Muscle layer of duodenum (tissue), 2 donors: ENCODE measurements at regions not wholly inside any gene's neighbourhood (a gene's known extent, or its start where the extent isn't known, plus 50 kb on each side); places are given as distances from the start of the nearest gene placed in this dataset.

Experiments
- H3K27ac ChIP-seq: one replicate; pipeline ENCODE4 v1.7.0; 2013; ENCODE audit warnings: mild to moderate bottlenecking, low read length
- H3K27me3 ChIP-seq: one replicate; pipeline ENCODE4 v1.7.0; 2013; ENCODE audit warnings: low read depth, mild to moderate bottlenecking, control low read depth, low read length
- H3K36me3 ChIP-seq, 2 donors: one replicate each; pipeline ENCODE4 v1.7.0; 2013; ENCODE audit warnings: low read length in 2 of 2, control low read depth in 1 of 2, mild to moderate bottlenecking in 1 of 2; ENCODE audit not compliant: insufficient read depth in 2 of 2, control insufficient read depth in 1 of 2
- H3K4me1 ChIP-seq, 2 donors: one replicate each; pipeline ENCODE4 v1.7.0; 2013; ENCODE audit warnings: low read length in 2 of 2, mild to moderate bottlenecking in 2 of 2, control low read depth in 1 of 2, moderate library complexity in 1 of 2; ENCODE audit not compliant: insufficient read depth in 2 of 2, control insufficient read depth in 1 of 2
- H3K4me3 ChIP-seq, 2 donors: one replicate each; pipeline ENCODE4 v1.7.0; 2013; ENCODE audit warnings: low read length in 2 of 2, low read depth in 1 of 2, mild to moderate bottlenecking in 1 of 2
- H3K9me3 ChIP-seq, 2 donors: one replicate each; pipeline ENCODE4 v1.7.0; 2013; ENCODE audit warnings: low read length in 2 of 2, control low read depth in 1 of 2, mild to moderate bottlenecking in 1 of 2; ENCODE audit not compliant: control insufficient read depth in 1 of 2
- donor health status: healthy.

DNA sequence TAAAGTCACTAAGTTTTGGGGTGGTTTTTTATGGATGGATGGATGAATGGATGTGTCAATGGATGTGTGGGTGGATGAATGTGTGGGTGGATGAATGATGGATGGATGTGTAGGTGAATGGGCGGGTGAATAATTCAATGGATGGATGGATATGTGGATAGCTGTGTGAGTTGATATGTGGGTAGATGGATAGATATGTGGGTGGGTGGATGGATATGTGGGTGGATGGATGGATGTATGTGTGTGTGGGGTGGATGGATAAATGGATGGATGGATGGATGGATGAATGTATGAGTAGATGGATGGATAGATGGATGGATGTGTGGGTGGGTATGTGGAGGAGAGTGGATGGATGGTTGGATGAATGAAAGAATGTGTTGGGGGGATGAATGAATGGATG lies 310.1 kb upstream of the C16orf82 start:
- H3K36me3 ChIP-seq: no peaks in the 10 kb centered on the region
- no peak overlapping the region for H3K27ac ChIP-seq
- no peak overlapping the region for H3K4me3 ChIP-seq
- no peaks in the 10 kb centered on the region for H3K9me3 ChIP-seq
- H3K27me3 ChIP-seq: no peaks in the 10 kb centered on the region
- H3K4me1 ChIP-seq: no peaks in the 10 kb centered on the region

DNA sequence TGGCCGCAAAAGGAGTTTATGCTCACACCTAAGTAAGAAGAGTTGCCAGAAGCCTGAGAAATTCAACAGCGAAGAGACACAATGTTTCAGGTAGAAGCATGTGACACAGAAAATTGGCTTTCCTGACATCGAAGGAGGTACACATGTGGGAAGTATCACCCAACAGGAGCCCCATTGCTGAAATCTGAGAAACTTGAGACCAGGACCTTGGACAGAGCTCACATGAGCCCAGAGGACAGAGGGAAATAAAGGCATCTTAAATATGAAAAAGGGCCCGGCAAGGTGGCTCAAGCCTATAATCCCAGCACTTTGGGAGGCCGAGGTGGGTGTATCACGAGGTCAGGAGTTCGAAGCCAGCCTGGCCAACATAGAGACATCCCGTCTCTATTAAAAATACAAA lies 304.1 kb upstream of the C16orf82 start:
- Histone ChIP-seq H3K27ac (no peak overlapping the region), H3K27me3 (no peaks in the 10 kb centered on the region), H3K9me3 (no peaks in the 10 kb centered on the region), H3K36me3 (no peaks in the 10 kb centered on the region), H3K4me1 (no peaks in the 10 kb centered on the region), H3K4me3 (no peak overlapping the region)

- Histone ChIP-seq H3K4me1 (no peaks in the 10 kb centered on the region), H3K4me3 (no peak overlapping the region), H3K36me3 (no peaks in the 10 kb centered on the region), H3K9me3 (no peaks in the 10 kb centered on the region), H3K27ac (no peak overlapping the region), H3K27me3 (no peaks in the 10 kb centered on the region)
Observed at GRCh38 chr16:26765087-26765486, 301.6 kb upstream of the C16orf82 start.

DNA sequence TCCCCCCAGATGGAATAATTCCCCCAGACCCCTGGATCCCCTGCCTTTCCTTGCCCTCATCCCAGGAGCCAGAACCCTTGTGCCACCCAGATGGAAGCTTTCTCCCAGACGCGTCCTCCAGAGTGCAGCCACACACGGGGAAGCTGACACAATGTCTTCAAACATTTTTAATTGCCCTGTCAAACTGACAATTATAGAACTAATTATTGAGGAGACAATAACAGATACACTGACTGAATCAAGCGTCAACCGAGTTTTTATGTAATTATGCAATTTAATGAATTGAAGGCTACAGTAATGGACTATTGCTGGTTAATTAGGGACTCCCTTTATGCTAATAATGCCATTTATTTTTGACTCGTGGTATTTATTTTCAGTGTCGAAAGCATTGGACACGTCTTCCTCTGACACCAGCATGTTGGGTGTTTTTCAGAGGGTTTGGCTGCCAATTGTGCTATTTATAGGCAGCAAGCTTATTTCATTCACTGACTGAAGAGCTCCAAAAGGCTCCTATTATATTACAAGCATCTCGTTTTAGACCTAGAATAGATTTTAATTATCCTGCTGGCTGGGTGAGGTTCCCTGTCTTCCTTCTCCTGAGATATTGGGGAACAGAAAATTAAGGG lies 298.2 kb upstream of the C16orf82 start:
- no peak overlapping the region for H3K27ac ChIP-seq
- no peaks in the 10 kb centered on the region for H3K9me3 ChIP-seq
- no peak overlapping the region for H3K4me3 ChIP-seq
- no peaks in the 10 kb centered on the region for H3K4me1 ChIP-seq
- H3K36me3 ChIP-seq: no peaks in the 10 kb centered on the region
- H3K27me3 ChIP-seq: no peaks in the 10 kb centered on the region

GRCh38 chr16:26770547-26770946 lies 296.2 kb upstream of the C16orf82 start:
- no peaks in the 10 kb centered on the region for H3K36me3 ChIP-seq
- H3K4me1 ChIP-seq: no peaks in the 10 kb centered on the region
- no peak overlapping the region for H3K4me3 ChIP-seq
- no peaks in the 10 kb centered on the region for H3K9me3 ChIP-seq
- H3K27me3 ChIP-seq: no peaks in the 10 kb centered on the region
- no peak overlapping the region for H3K27ac ChIP-seq

DNA sequence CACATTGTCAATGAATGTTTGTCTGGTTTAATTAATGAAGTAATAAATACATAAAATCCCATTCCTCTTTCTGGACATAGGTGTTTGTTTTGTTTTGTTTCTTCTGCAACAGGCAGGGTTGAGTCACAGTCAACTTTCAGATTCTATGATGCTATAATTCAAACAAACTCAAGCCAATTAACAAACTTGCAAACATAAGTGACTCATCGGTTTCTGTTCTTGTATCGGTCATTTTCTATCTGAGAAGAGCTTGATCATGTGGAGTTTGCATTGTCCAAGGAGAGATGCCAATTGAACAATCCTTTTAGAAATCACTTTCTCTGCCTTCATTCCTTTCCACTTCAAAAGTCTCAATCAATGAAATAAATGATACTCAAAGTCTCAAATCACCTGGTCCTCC lies 294.2 kb upstream of the C16orf82 start:
- Histone ChIP-seq H3K9me3 (no peaks in the 10 kb centered on the region), H3K36me3 (no peaks in the 10 kb centered on the region), H3K27me3 (no peaks in the 10 kb centered on the region), H3K27ac (no peak overlapping the region), H3K4me3 (no peak overlapping the region), H3K4me1 (no peaks in the 10 kb centered on the region)

DNA sequence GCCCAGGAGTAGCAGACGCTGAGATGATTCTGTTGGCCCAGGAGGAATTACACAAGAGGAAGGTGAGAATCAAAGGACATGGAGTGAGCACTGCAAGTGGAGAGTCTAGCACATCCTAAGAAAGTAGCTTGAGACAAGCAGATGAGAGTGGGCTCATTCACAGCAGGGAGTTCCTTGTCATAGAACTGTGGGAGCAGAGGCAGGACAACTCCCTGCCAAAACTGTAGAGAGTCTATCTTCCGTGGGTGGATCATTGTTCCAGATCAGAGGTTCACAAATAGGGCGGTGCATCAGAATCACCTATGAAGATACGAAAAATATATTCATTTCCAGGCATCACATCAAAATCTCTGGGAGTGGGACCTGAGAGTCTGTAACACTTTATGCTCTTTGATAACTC lies 288.9 kb upstream of the C16orf82 start:
- Histone ChIP-seq H3K27ac (no peak overlapping the region), H3K27me3 (no peaks in the 10 kb centered on the region), H3K4me3 (no peak overlapping the region), H3K9me3 (no peaks in the 10 kb centered on the region), H3K4me1 (no peaks in the 10 kb centered on the region), H3K36me3 (no peaks in the 10 kb centered on the region)

- Histone ChIP-seq H3K4me1 (no peaks in the 10 kb centered on the region), H3K27ac (no peak overlapping the region), H3K4me3 (no peak overlapping the region), H3K36me3 (no peaks in the 10 kb centered on the region), H3K27me3 (no peaks in the 10 kb centered on the region), H3K9me3 (no peaks in the 10 kb centered on the region)
Observed at GRCh38 chr16:26787924-26788323, 278.8 kb upstream of the C16orf82 start.

GRCh38 chr16:26791169-26791568 lies 275.6 kb upstream of the C16orf82 start:
- H3K4me3 ChIP-seq: no peak overlapping the region
- no peak overlapping the region for H3K27ac ChIP-seq
- no peaks in the 10 kb centered on the region for H3K27me3 ChIP-seq
- no peaks in the 10 kb centered on the region for H3K4me1 ChIP-seq
- H3K36me3 ChIP-seq: no peaks in the 10 kb centered on the region
- no peaks in the 10 kb centered on the region for H3K9me3 ChIP-seq

- no peaks in the 10 kb centered on the region for H3K36me3 ChIP-seq
- no peak overlapping the region for H3K4me3 ChIP-seq
- no peaks in the 10 kb centered on the region for H3K27me3 ChIP-seq
- H3K27ac ChIP-seq: no peak overlapping the region
- no peaks in the 10 kb centered on the region for H3K9me3 ChIP-seq
- H3K4me1 ChIP-seq: no peaks in the 10 kb centered on the region
Observed at GRCh38 chr16:26795184-26795583, 271.5 kb upstream of the C16orf82 start.

DNA sequence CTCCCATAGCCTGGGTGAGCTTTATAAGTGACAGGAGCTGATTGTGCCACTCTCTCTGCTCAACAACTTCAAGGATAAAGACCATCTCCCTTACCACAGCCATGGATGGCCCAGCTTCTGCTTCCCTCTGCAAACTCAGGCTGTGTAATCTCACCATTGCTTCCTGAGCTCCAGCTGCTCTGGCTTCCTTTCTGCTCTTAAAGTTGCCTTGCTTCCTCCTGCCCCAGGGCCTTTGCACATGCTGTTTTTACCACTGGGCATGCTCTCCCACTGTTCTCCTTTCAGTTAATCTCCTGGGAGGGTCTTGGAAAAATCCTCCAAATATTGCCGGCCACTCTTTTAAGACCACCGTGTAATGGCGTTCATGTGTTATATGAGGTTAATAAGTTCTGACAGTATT lies 265.1 kb upstream of the C16orf82 start:
- H3K27ac ChIP-seq: no peak overlapping the region
- no peaks in the 10 kb centered on the region for H3K36me3 ChIP-seq
- no peaks in the 10 kb centered on the region for H3K27me3 ChIP-seq
- no peaks in the 10 kb centered on the region for H3K9me3 ChIP-seq
- no peaks in the 10 kb centered on the region for H3K4me1 ChIP-seq
- H3K4me3 ChIP-seq: no peak overlapping the region

- no peak overlapping the region for H3K4me3 ChIP-seq
- no peaks in the 10 kb centered on the region for H3K4me1 ChIP-seq
- H3K27me3 ChIP-seq: no peaks in the 10 kb centered on the region
- H3K9me3 ChIP-seq: no peaks in the 10 kb centered on the region
- H3K27ac ChIP-seq: no peak overlapping the region
- H3K36me3 ChIP-seq: no peaks in the 10 kb centered on the region
Observed at GRCh38 chr16:26802440-26802839, 264.3 kb upstream of the C16orf82 start.
